KMS-11 (cell line): ENCODE measurements at regions not wholly inside any gene's neighbourhood (a gene's known extent, or its start where the extent isn't known, plus 50 kb on each side); places are given as distances from the start of the nearest gene placed in this dataset.

ENCODE experiments used
- H2AFZ ChIP-seq: fragments of 200-600 bp; sonication (generic); 2 replicates; pipeline ENCODE4 v1.6.1; 2016; ENCODE audit warnings: antibody characterized with exemption, mixed run types, low read depth
- H3K27ac ChIP-seq: fragments of 200-600 bp; sonication (generic); 2 replicates; pipeline ENCODE4 v1.6.1; 2016; ENCODE audit warnings: mild to moderate bottlenecking, mixed run types
- H3K27me3 ChIP-seq: fragments of 200-600 bp; sonication (generic); 2 replicates; pipeline ENCODE4 v1.6.1; 2017; ENCODE audit warnings: mild to moderate bottlenecking, low read depth, mixed run types, moderate library complexity; ENCODE audit not compliant: insufficient read depth
- H3K36me3 ChIP-seq: fragments of 200-600 bp; sonication (generic); 2 replicates; pipeline ENCODE4 v1.6.1; 2017; ENCODE audit warnings: mild to moderate bottlenecking, mixed run types; ENCODE audit not compliant: insufficient read depth
- H3K4me1 ChIP-seq: fragments of 200-600 bp; sonication (generic); 2 replicates; pipeline ENCODE4 v1.6.1; 2016; ENCODE audit warnings: mild to moderate bottlenecking, low read depth, mixed run types; ENCODE audit not compliant: poor library complexity, severe bottlenecking
- H3K4me2 ChIP-seq: fragments of 200-600 bp; sonication (generic); 2 replicates; pipeline ENCODE4 v1.7.0; 2016; ENCODE audit warnings: mild to moderate bottlenecking, mixed run types
- H3K4me3 ChIP-seq: fragments of 200-600 bp; sonication (generic); IDR thresholded peaks from 2 replicates; pipeline ENCODE4 v1.6.1; 2017; ENCODE audit warnings: low read depth, low read length, mixed read lengths; ENCODE audit not compliant: insufficient read depth
- H3K79me2 ChIP-seq: fragments of 200-600 bp; sonication (generic); 2 replicates; pipeline ENCODE4 v1.6.1; 2016; ENCODE audit warnings: low read depth, mixed run types; ENCODE audit not compliant: insufficient read depth
- H3K9ac ChIP-seq: fragments of 200-600 bp; sonication (generic); 2 replicates; pipeline ENCODE4 v1.6.1; 2016; ENCODE audit warnings: mild to moderate bottlenecking, mixed run types
- H4K20me1 ChIP-seq: fragments of 200-600 bp; sonication (generic); 2 replicates; pipeline ENCODE4 v1.6.1; 2016; ENCODE audit warnings: mild to moderate bottlenecking, mixed run types; ENCODE audit not compliant: insufficient read depth
- CTCF ChIP-seq: fragments of 200-600 bp; sonication (generic); conservative IDR thresholded peaks from 2 replicates; pipeline ENCODE4 v1.6.1; 2017; ENCODE audit warnings: low read depth, mild to moderate bottlenecking, antibody characterized with exemption, low read length, moderate library complexity, mixed read lengths

- no peak overlapping the region for H3K9ac ChIP-seq
- TF ChIP-seq CTCF = no peak
- H3K27me3 ChIP-seq = no peaks in the 10 kb centered on the region
- H3K4me2 ChIP-seq = no peak overlapping the region
- no peaks in the 10 kb centered on the region for H3K36me3 ChIP-seq
- H4K20me1 ChIP-seq = no peaks in the 10 kb centered on the region
- no peaks in the 10 kb centered on the region for H3K4me1 ChIP-seq
- no peak overlapping the region for H3K4me3 ChIP-seq
- no peaks in the 10 kb centered on the region for H3K79me2 ChIP-seq
- H2AFZ ChIP-seq = no peak overlapping the region
- H3K27ac ChIP-seq = no peak overlapping the region
Measured at GRCh38 chr6:84411060-84411629, 183.7 kb upstream of the CEP162 start.

GRCh38 chr6:84409911-84410310, 182.5 kb upstream of the CEP162 start:
- H3K36me3 ChIP-seq = no peaks in the 10 kb centered on the region

GRCh38 chr6:84408028-84408427, 180.6 kb upstream of the CEP162 start:
- no peaks in the 10 kb centered on the region for H3K79me2 ChIP-seq
- H3K27ac ChIP-seq = no peak overlapping the region
- H4K20me1 ChIP-seq = no peaks in the 10 kb centered on the region
- H3K4me1 ChIP-seq = no peaks in the 10 kb centered on the region
- no peak overlapping the region for H3K4me2 ChIP-seq
- no peaks in the 10 kb centered on the region for H3K27me3 ChIP-seq
- TF ChIP-seq CTCF = no peak
- H2AFZ ChIP-seq = no peak overlapping the region
- H3K9ac ChIP-seq = no peak overlapping the region
- H3K36me3 ChIP-seq = no peaks in the 10 kb centered on the region
- no peak overlapping the region for H3K4me3 ChIP-seq

More at GRCh38 chr6:84409911-84410310, 182.5 kb upstream of the CEP162 start:
- no peaks in the 10 kb centered on the region for H3K27me3 ChIP-seq
- no peaks in the 10 kb centered on the region for H3K4me1 ChIP-seq
- no peak for TF ChIP-seq CTCF
- no peak overlapping the region for H3K4me3 ChIP-seq
- no peak overlapping the region for H3K9ac ChIP-seq
- no peaks in the 10 kb centered on the region for H4K20me1 ChIP-seq
- no peak overlapping the region for H3K4me2 ChIP-seq
- no peaks in the 10 kb centered on the region for H3K79me2 ChIP-seq
- H3K27ac ChIP-seq = no peak overlapping the region
- no peak overlapping the region for H2AFZ ChIP-seq

- TF ChIP-seq CTCF = no peak
- no peaks in the 10 kb centered on the region for H3K79me2 ChIP-seq
- H3K4me2 ChIP-seq = no peak overlapping the region
- H2AFZ ChIP-seq = no peak overlapping the region
- H4K20me1 ChIP-seq = no peaks in the 10 kb centered on the region
- no peaks in the 10 kb centered on the region for H3K36me3 ChIP-seq
- H3K9ac ChIP-seq = no peak overlapping the region
- no peak overlapping the region for H3K27ac ChIP-seq
- H3K27me3 ChIP-seq = no peaks in the 10 kb centered on the region
- H3K4me3 ChIP-seq = no peak overlapping the region
- H3K4me1 ChIP-seq = no peaks in the 10 kb centered on the region
Measured at GRCh38 chr6:84403545-84403944, 176.1 kb upstream of the CEP162 start.
